Hindlimb muscle (tissue), 1 donor: ENCODE measurements at regions not wholly inside any gene's neighbourhood (a gene's known extent, or its start where the extent isn't known, plus 50 kb on each side); places are given as distances from the start of the nearest gene placed in this dataset.

Experiments
- DNase-seq: peaks from one replicate; pipeline ENCODE4 v3.0.0-alpha.2; 2013

DNA sequence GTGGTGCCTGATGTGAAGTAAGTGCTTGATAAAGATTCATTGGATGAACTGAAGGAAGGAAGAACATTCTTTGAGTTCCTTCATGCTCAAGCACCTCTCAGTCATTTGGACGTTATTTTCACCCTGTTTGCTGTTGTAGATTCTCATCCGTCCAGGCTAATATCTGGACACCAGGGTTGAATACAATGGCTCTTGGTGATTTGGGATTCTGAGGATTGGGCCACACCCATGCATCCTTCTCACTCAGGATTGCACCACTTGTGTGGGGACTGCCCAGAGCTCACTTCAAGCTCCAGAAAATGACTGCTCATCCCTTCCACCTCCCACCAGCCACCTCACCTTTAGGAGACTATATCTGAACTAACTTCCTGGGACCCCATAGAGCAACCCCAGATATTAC is 117.1 kb upstream of the IPO9 start:
- DNase-seq: no peak

DNA sequence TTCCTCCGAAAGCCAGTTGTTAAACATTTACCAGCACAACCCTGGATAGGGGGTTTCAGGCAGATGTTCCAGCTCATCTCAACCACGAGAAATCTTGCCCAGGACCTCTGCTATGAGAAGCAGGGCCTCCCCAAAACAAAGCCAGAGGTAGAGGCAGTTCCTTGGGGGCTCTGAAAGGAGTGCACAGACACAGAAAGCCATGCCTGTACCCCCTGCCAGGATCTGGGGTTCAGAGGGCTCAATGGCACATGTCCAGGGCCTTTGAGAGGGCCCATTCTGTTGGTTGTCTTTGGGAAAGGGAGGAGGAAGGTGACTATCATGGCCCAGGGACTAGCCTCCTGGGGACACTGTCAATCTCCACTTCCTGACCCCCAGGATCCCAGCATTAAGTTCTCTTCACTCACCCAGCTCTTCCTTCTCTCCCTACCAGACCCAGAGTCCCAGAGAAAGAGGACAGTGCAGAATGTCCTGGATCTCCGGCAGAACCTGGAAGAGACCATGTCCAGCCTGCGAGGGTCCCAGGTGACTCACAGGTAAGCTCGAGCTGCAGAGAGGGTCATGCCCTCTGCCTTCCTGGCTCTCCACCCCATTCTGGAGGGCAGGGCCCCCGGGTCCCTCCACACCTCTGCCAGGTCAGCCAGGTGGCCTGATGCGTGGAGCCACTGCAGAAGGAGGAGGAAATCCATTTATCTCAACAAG is 116.4 kb upstream of the IPO9 start:
- DNase-seq: no peak

DNA sequence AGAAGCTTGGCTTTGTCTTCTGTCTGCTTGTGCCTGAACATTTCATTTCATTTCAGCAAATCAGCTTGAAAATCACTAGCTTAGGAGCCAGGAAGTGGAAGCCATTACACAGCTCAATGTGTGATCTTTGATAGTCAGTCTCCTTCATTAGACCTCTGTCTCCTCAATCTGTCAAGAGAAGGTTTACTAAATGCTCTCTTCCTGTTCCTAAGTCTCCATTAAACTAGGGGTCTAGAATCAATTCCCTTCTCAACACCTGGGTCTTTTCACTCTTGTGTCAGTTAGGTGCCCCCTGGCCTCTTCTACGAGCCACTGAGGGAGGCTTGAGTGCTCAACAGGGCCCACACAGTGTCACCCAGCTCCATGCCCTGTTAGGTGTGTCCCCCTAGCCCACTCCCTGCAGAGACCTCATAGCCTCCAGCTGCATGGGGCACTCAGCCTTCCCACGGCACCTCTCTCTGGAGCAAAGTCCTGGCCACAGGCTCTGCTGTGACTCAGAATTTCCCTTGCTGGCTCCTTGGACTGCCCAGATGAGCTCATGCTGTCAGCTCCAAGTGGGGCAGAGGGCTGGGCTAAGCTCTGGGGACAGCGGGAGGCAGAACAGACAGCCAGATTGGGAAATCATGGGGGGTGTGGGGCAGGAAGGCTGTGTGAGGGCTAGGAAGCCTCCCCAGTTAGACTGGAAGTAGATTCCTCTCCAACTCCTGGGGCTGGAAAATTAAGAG is 115.7 kb upstream of the IPO9 start:
- peak; percentile 71 for DNase-seq

DNA sequence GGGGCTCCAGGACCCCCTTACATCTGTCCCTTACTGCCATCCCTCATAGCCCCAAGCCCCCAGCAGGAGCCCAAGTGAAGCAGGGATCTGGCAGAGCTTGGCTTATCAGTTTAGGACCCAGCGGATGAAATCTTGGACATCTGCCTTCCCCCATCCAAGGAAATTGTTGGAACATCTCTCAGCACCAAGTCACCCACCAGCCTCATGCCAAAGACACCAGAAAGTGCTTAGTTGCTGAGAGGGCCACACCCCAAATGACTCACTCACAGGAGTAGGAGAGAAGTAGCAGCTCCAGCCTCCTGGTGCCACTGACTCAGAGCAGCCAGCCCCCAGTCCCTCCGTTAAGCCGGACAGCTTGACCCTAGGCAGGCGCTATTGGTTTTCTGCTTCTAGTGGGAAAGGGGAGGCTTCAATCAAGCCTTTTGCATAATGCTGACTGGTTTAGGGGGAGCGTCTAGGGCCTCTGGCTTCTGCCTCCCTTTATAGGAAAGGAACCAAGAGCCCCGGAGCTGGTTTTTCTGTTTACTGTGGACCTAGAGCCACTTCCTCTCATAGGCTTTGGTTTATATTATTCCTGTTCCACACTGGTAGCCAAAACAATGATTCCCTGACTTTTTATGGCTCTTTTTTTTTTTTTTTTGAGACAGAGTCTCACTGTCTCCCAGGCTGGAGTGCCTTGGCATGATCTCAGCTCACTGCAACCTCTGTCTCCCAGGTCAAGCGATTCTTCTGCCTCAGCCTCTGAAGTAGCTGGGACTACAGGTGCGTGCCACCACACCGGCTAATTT is 114.2 kb upstream of the IPO9 start:
- no peak for DNase-seq

DNA sequence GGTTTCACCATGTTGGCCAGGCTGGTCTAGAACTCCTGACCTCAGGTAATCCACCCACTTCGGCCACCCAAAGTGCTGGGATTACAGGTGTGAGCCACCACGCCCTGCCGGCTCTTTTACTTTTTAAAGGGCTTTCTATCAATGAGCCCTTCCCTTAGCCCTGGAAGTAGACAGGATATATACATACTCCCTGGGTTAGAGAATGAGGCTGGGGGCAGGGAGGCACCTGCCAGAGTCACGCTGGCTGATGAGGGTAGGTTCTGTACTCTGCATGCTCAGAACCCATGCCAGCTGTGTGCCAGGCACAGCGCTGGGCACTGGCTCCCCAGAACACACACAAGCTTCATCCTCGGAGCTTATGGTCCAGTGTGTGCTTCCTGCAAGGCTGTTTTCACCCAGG is 113.6 kb upstream of the IPO9 start:
- DNase-seq: no peak

DNA sequence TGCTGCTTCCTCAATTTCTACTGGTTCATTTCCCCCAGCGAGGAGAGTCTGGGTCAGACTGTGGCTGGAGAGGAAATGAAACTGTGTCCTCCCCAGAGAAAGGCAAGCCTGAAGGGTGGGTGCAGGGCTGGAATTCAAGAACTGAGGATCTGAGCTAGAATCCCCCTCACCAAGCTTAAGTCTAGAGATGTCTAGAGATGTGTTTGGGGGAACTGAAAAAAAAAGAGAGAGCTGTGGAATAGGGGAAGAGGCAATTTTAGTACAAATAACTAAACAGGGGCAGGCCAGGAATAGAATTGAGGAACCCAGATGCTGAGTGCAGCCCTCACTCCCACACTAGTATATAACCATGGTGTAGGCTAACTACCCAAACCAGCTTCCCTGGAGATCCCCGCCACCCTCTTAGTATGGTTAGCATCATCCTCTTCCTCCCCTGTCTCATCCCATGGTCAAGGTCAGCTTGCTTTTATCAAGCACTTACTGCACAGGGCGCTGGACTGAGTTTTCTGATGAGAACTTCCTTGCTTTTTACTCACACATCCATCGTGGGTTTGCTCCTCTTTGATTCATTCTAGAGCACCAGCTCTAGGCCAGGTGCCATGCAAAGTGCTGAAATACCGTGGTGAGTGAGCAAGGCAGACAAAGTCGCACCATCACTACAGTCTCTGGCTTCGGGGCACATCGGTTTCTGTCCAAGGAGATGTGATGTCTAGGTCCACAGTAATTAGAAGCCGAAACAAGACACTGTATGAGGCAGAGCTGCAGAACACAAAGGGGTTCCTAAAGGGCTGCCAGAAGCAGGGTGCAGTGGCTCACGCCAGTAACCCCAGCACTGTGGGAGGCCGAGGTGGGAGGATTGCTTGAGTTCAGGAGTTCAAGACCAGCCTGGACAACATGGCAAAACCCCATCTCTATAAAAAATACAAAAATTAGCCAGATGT is 112.9 kb upstream of the IPO9 start:
- no peak for DNase-seq

DNA sequence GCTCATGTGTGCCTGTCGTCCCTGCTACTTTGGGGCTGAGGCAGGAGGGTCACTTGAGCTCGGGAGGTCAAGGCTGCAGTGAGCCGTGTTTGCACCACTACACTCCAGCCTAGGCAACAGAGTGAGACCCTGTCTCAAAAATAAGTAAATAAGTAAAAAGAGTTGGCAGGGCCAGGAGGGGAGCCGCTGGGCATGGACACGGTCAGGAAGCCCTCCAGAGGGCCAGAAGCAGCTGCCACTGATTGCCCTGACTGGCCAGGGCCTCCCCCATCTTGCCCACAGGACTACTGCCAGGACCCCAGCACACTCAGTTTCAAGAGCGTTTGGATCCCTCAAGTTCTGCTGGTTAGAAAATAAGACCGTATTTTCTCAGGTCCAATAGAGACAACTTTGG is 112.2 kb upstream of the IPO9 start:
- DNase-seq: no peak

DNA sequence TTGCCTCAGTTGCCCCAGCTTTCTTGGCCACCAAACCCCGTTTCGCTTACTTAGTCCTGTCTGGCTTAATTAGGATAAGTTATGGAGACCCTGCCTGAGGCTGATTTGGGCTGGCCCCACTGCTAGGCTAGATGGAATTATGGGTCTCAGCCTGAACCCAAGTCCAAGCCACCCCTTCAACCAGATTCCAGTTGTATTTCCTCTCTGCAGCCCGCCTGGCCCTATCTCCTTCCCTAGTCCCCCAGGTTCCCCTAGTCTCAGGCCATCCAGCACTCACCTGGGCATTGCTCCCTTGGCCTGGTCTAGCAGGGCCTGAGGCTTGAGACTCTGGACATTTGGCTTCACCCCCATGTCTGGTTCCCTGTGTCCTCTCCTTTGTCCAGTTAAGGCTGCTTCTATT is 111.7 kb upstream of the IPO9 start:
- no peak for DNase-seq

DNA sequence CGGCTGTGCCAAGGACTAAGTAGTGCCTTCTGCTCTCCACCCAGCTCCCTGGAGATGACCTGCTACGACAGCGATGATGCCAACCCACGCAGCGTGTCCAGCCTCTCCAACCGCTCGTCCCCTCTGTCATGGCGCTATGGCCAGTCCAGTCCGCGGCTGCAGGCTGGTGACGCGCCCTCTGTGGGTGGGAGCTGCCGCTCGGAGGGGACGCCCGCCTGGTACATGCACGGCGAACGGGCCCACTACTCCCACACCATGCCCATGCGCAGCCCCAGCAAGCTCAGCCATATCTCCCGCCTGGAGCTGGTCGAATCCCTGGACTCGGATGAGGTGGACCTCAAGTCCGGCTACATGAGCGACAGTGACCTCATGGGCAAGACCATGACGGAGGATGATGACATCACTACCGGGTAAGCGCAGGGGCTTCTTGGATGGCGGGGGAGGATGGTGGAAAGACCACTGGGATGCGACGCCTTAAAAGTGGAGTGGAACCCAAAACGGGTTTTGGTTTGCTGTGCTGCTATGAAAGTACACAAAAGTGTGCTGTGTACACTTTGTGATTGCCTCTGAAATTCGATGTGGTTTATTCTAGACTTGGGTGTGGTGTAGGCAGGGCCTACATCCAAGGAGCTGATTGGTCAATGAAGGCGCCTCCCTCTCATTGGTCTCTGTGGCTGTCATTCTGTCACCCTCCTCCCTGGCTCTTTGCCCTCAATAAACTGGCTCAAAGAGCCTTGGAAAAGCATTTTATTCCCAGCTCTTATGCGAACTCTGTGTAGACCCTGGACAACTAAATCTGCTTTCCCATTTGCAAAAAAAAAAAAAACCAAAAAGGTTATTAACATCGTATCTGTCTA is 110.4 kb upstream of the IPO9 start:
- DNase-seq: no peak

DNA sequence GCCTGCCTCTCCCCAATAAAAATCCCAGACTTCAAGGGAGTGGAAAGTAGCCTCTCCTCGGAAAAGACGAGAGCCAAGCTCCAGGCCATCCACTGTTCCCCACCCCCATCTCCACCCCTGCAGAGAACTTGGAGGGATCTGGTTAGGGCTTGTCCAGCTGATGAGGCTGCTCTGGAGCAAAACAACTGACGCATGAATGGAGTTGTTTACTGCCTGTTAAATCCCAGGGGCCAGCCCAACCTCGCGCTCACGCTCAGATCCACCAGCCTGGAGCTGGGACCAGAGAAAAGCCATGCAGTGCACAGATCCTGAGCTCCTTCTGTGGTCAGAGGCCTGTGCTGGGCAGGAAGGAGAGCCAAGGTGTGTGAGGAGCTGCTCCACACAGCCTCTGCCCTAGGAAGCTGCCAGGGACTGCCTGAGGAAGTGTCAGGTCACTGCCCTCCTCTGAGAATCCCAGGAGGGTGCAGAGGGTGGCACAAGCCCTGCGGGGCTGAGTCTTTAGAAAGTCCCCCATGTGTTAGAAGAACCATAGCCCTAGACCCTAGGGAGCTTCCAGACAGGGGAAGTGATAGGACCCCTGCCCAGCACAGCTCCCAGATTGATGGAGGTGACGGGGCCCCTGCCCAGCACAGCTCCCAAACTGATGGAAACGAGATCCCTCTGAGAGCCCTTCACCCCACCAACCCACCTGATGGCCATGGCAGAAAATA is 109.0 kb upstream of the IPO9 start:
- peak; percentile 70 for DNase-seq

DNA sequence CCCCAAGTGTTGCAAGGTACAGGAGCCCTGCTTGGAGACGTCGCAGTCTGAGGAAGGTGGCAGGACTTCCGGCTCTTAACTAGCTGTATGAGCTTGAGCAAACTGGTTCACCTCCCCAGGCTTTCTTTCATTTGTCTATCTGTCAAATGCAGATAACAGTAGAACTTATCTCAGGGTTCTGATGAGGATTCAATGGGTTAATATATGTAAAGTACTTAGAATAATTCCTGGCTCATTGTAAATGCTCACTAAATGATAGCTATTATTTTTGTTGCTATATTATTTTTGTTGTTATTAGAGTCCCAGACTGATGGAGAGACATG is 108.5 kb upstream of the IPO9 start:
- DNase-seq: no peak

DNA sequence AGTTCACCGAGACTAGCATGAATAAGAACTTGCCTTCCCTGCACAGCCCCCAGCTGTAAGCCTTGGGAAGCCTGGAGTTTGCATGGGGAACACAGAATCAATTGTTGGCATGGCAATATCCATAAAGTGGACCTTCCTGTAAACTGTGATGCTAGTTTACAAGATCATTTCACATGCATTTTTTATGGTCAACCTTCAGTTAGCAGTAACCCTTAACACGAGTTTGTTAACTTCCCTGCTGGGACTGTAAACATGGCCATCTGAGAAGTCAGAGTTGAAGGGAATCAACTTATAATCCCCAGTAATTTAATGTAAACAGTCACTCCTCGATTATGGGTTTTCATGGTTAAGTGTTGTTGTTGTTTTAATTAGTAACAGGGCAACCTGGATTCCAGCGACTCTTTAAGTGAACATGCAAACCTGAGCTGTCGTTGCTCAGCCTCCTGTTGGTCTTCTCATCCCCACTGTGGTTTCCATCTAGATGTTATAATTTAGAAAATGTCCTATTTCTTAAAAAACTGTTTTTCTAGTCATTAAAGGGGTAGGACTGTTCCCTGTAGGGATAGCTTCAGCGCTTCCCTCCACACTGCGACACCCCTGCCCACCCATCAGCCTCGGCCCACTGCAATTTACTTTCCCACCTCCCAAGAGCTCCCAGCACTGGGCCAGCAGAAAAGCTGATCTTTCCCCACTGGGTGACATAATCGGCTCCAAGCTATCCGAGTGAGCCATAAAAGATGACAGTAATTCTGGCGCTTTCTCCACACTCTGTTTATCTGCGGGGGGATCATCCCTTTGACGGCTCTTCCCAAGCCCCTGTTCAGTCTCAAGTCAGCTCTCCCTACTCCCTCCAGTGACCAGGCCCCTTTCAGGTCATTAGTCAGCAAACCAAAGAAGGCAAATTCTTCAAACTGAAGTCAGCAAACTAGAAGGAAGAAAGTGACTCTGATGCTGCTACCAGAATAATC is 107.6 kb upstream of the IPO9 start:
- DNase-seq: no peak

DNA sequence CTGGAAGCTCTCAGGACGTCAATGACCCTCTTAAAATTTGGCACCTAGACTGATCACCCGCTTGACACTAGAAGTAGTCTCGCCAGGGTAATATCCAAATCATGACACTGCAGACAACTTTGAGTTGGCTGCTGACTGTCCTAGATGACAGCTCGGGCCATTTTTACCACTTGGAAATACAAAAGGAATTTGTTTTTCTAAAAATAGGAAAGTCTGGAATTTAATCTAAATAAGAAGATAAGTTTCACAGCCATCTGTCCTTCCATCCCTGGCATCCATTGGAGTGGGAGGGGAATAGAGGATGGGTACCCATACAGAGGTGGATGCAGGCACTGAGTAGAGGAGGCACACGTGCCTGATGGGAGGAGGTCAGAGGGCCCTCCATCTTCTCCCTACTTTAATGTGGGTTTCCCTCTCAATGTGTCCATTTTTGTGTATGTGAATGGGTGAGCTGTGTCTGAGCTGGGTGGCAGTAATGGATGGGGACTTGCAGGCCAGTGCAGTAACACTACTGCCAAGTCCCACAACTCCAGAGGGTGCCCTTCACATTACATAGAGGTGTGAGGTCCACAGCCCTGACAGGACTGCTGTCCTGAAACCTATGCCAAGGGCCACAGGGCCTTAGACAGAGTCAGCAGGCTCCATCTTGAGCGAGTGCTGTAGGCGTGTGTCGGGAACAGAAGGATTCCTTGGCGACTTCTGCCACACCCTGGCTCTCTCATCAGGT is 104.8 kb upstream of the IPO9 start:
- no peak for DNase-seq

DNA sequence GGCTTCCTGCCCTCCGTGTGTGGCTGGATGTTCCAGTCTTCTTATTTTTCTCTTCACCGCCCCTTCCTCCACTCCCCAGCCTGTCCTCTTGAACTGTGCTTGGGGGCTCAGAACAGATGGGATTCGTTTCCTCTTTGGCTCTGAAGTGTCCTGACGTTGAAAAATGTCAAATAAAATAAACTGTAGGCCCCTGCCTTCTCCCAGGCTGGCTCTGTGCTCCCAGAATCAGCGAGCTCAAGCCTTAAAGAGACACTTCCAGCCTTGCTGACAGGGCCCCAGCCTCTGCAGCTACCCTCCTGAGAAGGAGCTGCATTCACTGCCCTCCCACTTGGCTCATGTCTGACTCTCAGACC is 104.2 kb upstream of the IPO9 start:
- no peak for DNase-seq

DNA sequence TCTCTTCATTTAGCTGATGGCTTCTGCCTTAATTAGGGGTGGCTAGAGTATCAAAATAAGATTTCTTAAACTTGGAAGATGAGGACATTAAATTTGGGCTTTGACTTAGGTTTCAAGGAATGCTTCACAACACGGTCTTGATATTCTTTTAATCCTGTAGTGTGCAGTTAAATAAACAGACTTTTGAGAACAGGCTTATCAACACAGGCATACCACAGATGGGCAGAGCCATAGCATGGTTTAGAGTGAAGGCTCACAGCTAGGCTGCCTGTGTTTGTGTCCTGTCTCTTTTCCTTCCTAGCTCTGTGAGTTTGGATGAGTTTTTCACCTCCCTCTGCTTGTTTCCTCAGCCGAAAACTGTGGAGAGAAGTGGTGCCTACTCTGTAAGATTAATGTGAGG is 102.3 kb upstream of the IPO9 start:
- DNase-seq: no peak

DNA sequence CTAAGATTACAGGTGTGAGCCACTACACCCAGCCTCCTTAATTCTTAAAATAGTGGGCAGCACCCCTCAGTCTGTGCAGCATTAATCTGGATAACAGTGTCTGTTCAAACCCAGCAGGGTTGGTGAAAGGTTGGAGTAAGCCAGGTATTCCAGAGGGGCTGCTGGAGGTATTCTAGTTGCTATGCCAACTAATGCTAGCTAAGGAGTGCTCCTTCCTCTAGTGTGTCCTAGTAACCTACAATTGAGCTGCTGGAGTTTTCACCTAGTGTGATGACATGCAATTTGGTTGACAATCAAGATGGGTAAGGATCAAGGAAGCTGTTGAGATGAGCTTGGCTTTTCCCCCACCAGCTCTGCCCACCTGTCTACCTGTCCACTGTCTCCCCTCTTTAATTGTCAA is 100.2 kb upstream of the IPO9 start:
- DNase-seq: no peak

DNA sequence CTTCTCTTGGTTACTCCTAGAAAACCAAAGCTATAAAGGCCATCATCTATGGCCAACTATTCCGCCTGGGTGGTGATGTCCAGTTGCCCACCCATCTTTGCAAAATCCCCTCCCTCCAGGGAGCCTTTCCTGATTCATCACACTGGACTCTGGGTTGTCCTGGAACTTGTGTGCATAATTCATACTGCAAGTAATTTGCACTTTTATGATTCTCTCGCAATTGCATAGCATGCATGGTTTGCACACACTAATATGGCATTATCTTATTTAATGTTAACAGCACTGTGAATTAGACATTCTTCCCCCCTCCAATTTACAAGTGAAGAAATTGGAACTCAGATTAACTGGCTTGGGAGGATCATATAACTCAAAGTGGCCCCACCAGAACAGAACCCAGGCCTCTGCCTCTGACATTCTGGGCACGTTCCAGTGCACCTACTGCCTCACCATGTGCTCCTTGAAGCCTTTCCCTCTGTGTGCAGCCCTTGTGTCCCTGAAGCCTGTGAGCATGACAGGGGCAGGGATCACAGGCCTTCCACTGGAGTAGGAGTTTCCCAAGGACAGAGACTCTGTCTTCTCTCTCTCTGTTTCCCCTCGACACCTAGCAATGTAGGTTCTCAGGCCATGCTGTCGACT is 98.9 kb upstream of the IPO9 start:
- no peak for DNase-seq

DNA sequence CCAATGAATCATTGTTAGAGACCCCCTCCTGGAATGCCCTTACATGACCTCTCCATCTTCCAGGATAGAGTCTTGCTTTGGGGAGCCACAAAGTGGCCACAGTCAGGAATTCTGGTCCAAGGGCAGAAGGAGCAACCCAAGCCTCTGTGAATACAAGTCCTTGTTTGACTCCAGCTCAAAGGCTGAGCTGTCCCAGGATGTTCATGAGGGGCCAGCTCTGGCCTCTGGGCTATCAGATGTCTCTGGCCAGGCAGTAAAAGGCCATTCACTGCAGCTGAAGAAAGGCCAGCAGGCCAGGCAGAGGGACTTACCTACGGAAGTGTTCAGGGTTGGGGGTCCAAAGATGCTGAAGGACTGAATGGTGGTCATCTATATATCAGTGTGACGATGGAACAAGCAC is 98.3 kb upstream of the IPO9 start:
- no peak for DNase-seq

DNA sequence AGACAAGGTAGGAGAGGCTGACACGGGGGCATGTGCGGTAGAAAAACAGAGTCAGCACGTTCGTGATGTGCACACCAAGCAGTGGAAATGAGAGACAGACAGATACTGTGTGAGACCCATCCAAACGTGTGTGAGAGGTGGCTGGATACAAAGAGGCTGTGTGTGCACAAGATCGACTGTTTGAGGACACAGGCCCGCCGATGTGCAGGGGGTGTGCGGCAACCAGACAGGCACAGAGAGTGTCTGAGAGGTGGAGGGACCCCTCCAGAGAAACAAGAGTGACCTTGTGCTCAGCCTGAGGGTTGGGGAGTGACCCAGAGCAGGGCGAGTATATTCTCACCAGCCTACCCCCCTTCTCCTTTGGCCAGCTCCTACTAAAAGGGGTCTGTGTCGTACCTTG is 97.8 kb upstream of the IPO9 start:
- DNase-seq: no peak
